HT1080 (cell line): ENCODE measurements at regions not wholly inside any gene's neighbourhood (a gene's known extent, or its start where the extent isn't known, plus 50 kb on each side); places are given as distances from the start of the nearest gene placed in this dataset.
"Not testable (repeated sequence)": the region's sequence is repeated elsewhere in the genome, so short reads cannot be mapped to it uniquely, and the experiment has no call there.

ENCODE experiments used
- DNase-seq: peaks from one replicate; pipeline ENCODE4 v3.0.0-alpha.2; 2015; ENCODE audit warnings: low read depth

DNA sequence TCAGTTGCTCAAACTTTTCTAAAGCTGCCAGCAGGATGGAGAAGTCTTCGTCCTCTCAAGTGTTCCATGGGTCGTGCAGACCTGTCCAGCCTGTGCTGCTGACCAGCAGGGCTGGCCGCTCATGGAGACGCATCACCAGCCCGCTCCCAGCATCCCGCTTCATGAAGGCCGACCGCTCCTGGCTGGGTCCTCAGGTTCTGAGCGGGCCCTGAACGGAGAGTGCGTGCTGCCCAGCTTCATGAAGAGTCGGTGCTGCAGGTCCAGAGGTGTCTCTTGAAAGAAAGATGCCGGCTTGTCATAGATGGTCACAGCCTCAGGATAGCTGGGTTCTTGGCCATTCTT, 75.8 kb upstream of the KCNAB1 start:
- no peak for DNase-seq

DNA sequence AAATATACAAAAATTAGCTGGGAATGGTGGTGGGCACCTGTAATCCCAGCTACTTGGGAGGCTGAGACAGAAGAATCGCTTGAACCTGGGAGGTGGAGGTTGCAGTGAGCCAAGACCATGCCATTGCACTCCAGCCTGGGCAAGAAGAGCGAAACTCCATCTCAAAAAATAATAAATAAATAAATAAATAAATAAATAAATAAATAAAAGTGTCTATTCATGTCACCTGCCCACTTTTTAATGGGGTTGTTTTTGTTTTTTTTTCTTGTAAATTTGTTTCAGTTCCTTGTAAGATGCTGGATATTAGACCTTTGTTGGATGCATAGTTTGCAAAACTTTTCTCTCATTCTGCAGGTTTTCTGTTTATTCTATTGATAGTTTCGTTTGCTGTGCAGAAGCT, 71.9 kb upstream of the KCNAB1 start:
- not testable (repeated sequence) for DNase-seq

DNA sequence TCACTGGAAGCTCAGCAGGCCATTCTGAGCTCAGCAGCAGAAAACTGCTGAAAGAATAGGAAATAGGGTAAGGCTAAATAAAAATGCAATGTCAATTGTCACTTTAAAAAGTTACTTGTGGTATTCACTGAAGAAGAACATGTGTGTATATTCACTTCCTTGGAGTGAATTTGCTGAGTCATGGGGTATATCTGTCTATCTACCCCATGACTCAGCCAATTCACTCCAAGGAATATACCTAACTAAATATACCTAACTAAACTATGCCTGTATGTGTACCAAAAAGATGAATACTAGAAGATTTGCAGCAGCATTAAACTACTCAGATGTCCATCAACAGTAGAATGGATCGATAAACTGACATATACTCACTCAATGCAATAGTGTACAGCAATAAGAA, 69.5 kb upstream of the KCNAB1 start:
- DNase-seq: peak; percentile 39

DNA sequence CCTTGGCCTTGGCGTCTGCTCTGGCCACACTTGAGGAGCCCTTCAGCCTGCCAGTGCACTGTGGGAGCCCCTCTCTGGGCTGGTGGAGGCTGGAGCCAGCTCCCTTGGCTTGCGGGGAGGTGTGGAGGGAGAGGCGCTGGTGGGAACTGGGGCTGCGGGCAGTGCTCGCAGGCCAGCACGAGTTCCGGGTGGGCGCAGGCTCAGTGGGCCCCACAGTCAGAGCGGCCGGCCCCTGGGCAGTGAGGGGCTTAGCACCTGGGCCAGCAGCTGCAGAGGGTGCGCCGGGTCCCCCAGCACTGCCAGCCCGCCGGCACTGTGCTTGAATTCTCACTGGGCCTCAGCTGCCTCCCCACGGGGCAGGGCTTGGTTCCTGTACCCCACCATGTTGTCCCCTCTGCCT, 68.7 kb upstream of the KCNAB1 start:
- DNase-seq: no peak

DNA sequence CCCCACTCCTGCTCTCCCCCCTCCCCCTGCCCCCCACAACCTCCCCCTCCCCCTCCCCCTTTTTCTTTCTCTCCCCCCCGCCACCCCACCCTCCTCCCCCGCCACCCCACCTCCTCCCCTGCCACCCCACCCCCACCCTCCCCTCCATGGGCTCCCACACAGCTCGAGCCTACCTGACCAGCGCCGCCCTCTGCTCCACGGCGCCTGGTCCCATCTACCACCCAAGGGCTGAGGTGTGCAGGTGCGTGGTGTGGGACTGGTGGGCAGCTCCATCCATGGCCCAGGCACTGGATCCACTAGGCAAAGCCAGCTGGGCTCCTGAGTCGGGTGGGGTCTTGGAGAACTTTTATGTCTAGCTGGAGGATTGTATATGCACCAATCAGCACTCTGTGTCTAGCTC, 68.3 kb upstream of the KCNAB1 start:
- no peak for DNase-seq

DNA sequence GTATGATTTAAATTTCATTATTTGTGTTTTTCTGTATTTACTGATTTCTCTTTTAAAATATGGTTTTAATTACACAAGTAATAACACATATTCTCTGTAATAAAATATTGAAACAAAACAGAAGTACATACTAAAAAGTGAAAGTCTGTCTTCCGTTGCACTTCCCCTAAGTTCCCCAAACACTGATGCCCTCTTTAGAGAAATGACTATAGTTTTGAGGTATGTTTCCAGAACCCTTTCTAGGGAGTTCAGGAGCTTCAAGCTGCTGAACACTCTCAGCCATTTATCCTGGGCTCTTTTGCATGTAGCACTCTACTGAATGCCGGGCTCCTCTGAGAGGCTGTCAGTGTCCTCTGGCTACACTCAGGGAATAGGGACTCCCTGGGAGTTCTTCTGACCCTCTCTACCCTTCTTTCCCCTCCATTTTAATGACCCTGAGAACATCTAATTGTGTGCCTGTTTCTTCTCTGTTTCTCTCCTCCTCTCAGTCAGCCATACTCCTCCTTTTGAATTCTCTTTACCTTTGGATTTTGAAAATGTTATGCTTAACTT, 60.4 kb upstream of the KCNAB1 start:
- no peak for DNase-seq

DNA sequence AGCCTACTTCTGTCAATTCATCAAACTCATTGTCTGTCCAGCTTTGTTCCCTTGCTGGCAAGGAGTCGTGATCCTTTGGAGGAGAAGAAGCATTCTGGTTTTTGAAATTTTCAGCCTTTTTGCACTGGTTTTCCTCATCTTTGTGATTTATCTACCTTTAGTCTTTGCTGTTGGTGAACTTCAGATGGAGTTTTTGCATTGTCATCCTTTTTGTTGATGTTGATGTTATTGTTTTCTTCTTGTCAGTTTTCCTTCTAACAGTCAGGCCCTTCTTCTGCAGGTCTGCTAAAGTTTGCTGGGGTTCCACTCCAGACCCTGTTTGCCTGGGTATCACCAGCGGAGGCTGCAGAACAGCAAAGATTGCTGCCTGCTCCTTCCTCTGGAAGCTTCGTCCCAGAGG, 52.2 kb upstream of the KCNAB1 start:
- DNase-seq: not testable (repeated sequence)

DNA sequence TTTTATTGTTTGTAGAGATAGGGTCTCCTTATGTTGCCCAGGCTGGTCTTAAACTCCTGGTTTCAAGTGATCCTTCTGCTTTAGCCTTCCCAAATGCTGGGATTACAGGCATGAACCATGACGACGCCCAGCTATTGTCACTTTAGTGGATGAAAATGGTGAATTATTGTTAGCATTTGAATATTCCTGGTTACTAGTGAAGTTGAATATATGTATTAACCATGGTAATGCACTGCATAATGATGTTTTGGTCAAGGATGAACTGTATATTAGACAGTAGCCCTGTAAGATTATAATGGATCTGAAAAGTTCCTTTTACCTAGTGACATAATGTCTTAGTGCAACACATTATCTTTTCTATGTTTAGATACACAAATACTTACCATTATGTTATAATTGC, 50.4 kb upstream of the KCNAB1 start:
- DNase-seq: no peak
